B cell (primary cell): ENCODE measurements at regions not wholly inside any gene's neighbourhood (a gene's known extent, or its start where the extent isn't known, plus 50 kb on each side); places are given as distances from the start of the nearest gene placed in this dataset.

ENCODE experiments used
- ATAC-seq: fragments of 200-7000 bp; cut with Tn5 transposase; one replicate; pipeline ENCODE4 v1.10.0; 2021; ENCODE audit warnings: low read depth, mild to moderate bottlenecking, moderate number of reproducible peaks, moderate library complexity
- CTCF ChIA-PET: fragments of 350-600 bp; sonication (Branson Sonifier 250); formaldehyde crosslinking; loops from one replicate; lab custom pipeline; 2021; ENCODE audit warnings: antibody characterized with exemption, inconsistent platforms; lab: Charles Lee
- POLR2A ChIA-PET: fragments of 350-600 bp; sonication (Branson Sonifier 250); formaldehyde crosslinking; loops from one replicate; lab custom pipeline; 2021; ENCODE audit warnings: antibody characterized with exemption; lab: Charles Lee
- DNase-seq: peaks from one replicate; pipeline ENCODE4 v3.0.0; 2013
- H2AFZ ChIP-seq: 2 replicates; pipeline ENCODE4 v1.6.1; 2012; ENCODE audit warnings: mild to moderate bottlenecking, low read depth, low read length; ENCODE audit not compliant: insufficient read depth, poor library complexity, severe bottlenecking
- H3K27ac ChIP-seq, 2 donors: 1 replicate in 1 of 2; 2 replicates in 1 of 2; pipeline ENCODE4 v1.5.1; 2012 to 2013; ENCODE audit warnings: low read length in 2 of 2, mild to moderate bottlenecking in 2 of 2, moderate library complexity in 1 of 2
- H3K27me3 ChIP-seq, 4 experiments: fragments of 200-600 bp in 1 of 4; sonication (generic) in 1 of 4; replicated peaks in 1 of 4; 1 replicate in 2 of 4; 2 replicates in 2 of 4; pipeline versions ENCODE4 v1.6.1 to v1.7.0; 2013 to 2016; ENCODE audit warnings: low read length in 3 of 4, mild to moderate bottlenecking in 2 of 4, mixed read lengths in 1 of 4, moderate library complexity in 1 of 4; ENCODE audit not compliant: insufficient read depth in 4 of 4, control insufficient read depth in 3 of 4; ENCODE audit errors: control extremely low read depth in 1 of 4
- H3K36me3 ChIP-seq, 2 experiments: replicated peaks in 1 of 2; 1 replicate in 1 of 2; 2 replicates in 1 of 2; pipeline versions ENCODE4 v1.6.1 to v1.7.1; 2013; ENCODE audit warnings: low read length in 1 of 2; ENCODE audit not compliant: insufficient read depth in 2 of 2, control insufficient read depth in 1 of 2; ENCODE audit errors: control extremely low read depth in 1 of 2, extremely low read depth in 1 of 2
- H3K4me1 ChIP-seq, 2 donors: fragments of 200-600 bp in 1 of 2; sonication (generic) in 1 of 2; 1 replicate in 1 of 2; 2 replicates in 1 of 2; pipeline versions ENCODE4 v1.5.1 to v1.6.1; 2013 to 2017; ENCODE audit warnings: low read length in 2 of 2; ENCODE audit not compliant: control insufficient read depth in 2 of 2, insufficient read depth in 2 of 2
- H3K4me2 ChIP-seq: replicated peaks from 2 replicates; pipeline ENCODE3; 2012; ENCODE audit warnings: mild to moderate bottlenecking, low read depth, low read length; ENCODE audit not compliant: poor library complexity, severe bottlenecking
- H3K4me3 ChIP-seq, 5 experiments: fragments of 200-600 bp in 1 of 5; sonication (generic) in 1 of 5; 1 replicate in 3 of 5; 2 replicates in 2 of 5; pipeline versions ENCODE4 v1.5.1 to v1.7.0; 2011 to 2016; ENCODE audit warnings: low read length in 4 of 5, mild to moderate bottlenecking in 4 of 5, low read depth in 2 of 5, control low read depth in 1 of 5, moderate library complexity in 1 of 5; ENCODE audit not compliant: insufficient read depth in 1 of 5; ENCODE audit errors: control extremely low read depth in 1 of 5, extremely low read depth in 1 of 5
- H3K79me2 ChIP-seq: fragments of 200-600 bp; sonication (generic); one replicate; pipeline ENCODE4 v1.6.0; 2016; ENCODE audit warnings: low read length; ENCODE audit not compliant: control insufficient read depth, insufficient read depth
- H3K9ac ChIP-seq: fragments of 200-600 bp; sonication (generic); 2 replicates; pipeline ENCODE4 v1.6.1; 2017; ENCODE audit warnings: mild to moderate bottlenecking, low read length, moderate library complexity
- H3K9me3 ChIP-seq, 3 donors: one replicate each; pipeline versions ENCODE4 v1.6.1 to v1.7.1; 2013; ENCODE audit warnings: low read length in 2 of 3; ENCODE audit not compliant: control insufficient read depth in 2 of 3, insufficient read depth in 1 of 3; ENCODE audit errors: control extremely low read depth in 1 of 3
- H4K20me1 ChIP-seq: 2 replicates; pipeline ENCODE4 v1.6.0; 2012; ENCODE audit warnings: mild to moderate bottlenecking, low read length; ENCODE audit not compliant: insufficient read depth, control insufficient read depth, poor library complexity, severe bottlenecking
- H3K27ac Mint-ChIP-seq: one replicate; pipeline ENCODE4 v1.8.0; 2021; ENCODE audit warnings: mixed read lengths
- H3K27me3 Mint-ChIP-seq: one replicate; pipeline ENCODE4 v1.8.0; 2021; ENCODE audit warnings: mixed read lengths
- H3K4me1 Mint-ChIP-seq: one replicate; pipeline ENCODE4 v1.8.0; 2021; ENCODE audit warnings: mixed read lengths
- H3K4me3 Mint-ChIP-seq: one replicate; pipeline ENCODE4 v1.8.0; 2021; ENCODE audit warnings: mixed read lengths
- H3K9me3 Mint-ChIP-seq: one replicate; pipeline ENCODE4 v1.8.0; 2022; ENCODE audit warnings: mixed read lengths; ENCODE audit not compliant: insufficient read depth
- EZH2 ChIP-seq: IDR thresholded peaks from 2 replicates; pipeline ENCODE4 v1.6.1; 2012; ENCODE audit warnings: borderline replicate concordance, low read depth, mild to moderate bottlenecking, moderate library complexity, low read length; ENCODE audit not compliant: insufficient read depth, poor library complexity, severe bottlenecking
- WGBS: methylation state at CpG from one replicate; pipeline ENCODE4 v1.1.5; 2013; ENCODE audit warnings: missing lambda C conversion rate; ENCODE audit not compliant: insufficient coverage; 5-methylcytosine and 5-hydroxymethylcytosine counted together
- intact Hi-C: fragments of 100-400 bp; cut with micrococcal nuclease; formaldehyde crosslinking; loops from one replicate; pipeline ENCODE4 v1.10.0; 2022
- TF ChIP-seq, protein P1 (sequence below): fragments of 200-600 bp; IDR thresholded peaks from one replicate; pipeline ENCODE4 v1.8.0; 2022; ENCODE audit warnings: antibody characterized with exemption, mild to moderate bottlenecking

GRCh38 chr2:228561816-228562215, 380.3 kb upstream of the SPHKAP start:
- Histone ChIP-seq H3K4me1 (no peaks in the 10 kb centered on the region), H3K27ac (no peak overlapping the region), H3K9ac (no peak overlapping the region), H3K4me2 (no peak overlapping the region), H4K20me1 (no peaks in the 10 kb centered on the region), H3K79me2 (no peaks in the 10 kb centered on the region), H3K27me3 (no peaks in the 10 kb centered on the region), H3K4me3 (no peak overlapping the region), H2AFZ (no peak overlapping the region), H3K9me3 (peaks cover 0 to 5% (median 0%) of the 10 kb centered on the region in 3 donors), H3K36me3 (no peaks in the 10 kb centered on the region)
- intact Hi-C loops, result no loop called here
- Mint-ChIP-seq H3K9me3 (no peaks in the 10 kb centered on the region), H3K27me3 (no peaks in the 10 kb centered on the region), H3K27ac (no peak overlapping the region), H3K4me3 (no peak overlapping the region), H3K4me1 (no peaks in the 10 kb centered on the region)
- ChIA-PET CTCF (no interaction called here), POLR2A (no interaction called here)
- WGBS, result no CpG with 5 or more reads among the region's 6 CpGs
- DNase-seq (no peak), ATAC-seq (no peak)
- TF ChIP-seq EZH2, result no peak

- no peak for ATAC-seq
- Histone ChIP-seq H2AFZ (no peak overlapping the region), H3K4me2 (no peak overlapping the region), H3K9me3 (no peaks in the 10 kb centered on the region), H3K27ac (no peak overlapping the region), H3K4me1 (no peaks in the 10 kb centered on the region), H3K27me3 (no peaks in the 10 kb centered on the region), H3K4me3 (no peak overlapping the region), H3K79me2 (no peaks in the 10 kb centered on the region), H3K36me3 (no peaks in the 10 kb centered on the region), H3K9ac (no peak overlapping the region), H4K20me1 (no peaks in the 10 kb centered on the region)
- no peak overlapping the region for H3K4me3 Mint-ChIP-seq
- intact Hi-C loops, result no loop called here
- H3K27ac Mint-ChIP-seq, result no peak overlapping the region
- DNase-seq, result no peak
- no peaks in the 10 kb centered on the region for H3K27me3 Mint-ChIP-seq
- CTCF ChIA-PET, result no interaction called here
- H3K4me1 Mint-ChIP-seq, result no peaks in the 10 kb centered on the region
- 100% methylated on average over 1 of the region's 3 CpGs for WGBS
- no peaks in the 10 kb centered on the region for H3K9me3 Mint-ChIP-seq
- POLR2A ChIA-PET, result no interaction called here
- no peak for TF ChIP-seq EZH2
- TF ChIP-seq, protein P1, sequence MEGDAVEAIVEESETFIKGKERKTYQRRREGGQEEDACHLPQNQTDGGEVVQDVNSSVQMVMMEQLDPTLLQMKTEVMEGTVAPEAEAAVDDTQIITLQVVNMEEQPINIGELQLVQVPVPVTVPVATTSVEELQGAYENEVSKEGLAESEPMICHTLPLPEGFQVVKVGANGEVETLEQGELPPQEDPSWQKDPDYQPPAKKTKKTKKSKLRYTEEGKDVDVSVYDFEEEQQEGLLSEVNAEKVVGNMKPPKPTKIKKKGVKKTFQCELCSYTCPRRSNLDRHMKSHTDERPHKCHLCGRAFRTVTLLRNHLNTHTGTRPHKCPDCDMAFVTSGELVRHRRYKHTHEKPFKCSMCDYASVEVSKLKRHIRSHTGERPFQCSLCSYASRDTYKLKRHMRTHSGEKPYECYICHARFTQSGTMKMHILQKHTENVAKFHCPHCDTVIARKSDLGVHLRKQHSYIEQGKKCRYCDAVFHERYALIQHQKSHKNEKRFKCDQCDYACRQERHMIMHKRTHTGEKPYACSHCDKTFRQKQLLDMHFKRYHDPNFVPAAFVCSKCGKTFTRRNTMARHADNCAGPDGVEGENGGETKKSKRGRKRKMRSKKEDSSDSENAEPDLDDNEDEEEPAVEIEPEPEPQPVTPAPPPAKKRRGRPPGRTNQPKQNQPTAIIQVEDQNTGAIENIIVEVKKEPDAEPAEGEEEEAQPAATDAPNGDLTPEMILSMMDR, result no peak
Observed at GRCh38 chr2:228559774-228560415, 378.4 kb upstream of the SPHKAP start.
